ENCODE measurements at regions not wholly inside any gene's neighbourhood (a gene's known extent, or its start where the extent isn't known, plus 50 kb on each side); places are given as distances from the start of the nearest gene placed in this dataset.

DNA sequence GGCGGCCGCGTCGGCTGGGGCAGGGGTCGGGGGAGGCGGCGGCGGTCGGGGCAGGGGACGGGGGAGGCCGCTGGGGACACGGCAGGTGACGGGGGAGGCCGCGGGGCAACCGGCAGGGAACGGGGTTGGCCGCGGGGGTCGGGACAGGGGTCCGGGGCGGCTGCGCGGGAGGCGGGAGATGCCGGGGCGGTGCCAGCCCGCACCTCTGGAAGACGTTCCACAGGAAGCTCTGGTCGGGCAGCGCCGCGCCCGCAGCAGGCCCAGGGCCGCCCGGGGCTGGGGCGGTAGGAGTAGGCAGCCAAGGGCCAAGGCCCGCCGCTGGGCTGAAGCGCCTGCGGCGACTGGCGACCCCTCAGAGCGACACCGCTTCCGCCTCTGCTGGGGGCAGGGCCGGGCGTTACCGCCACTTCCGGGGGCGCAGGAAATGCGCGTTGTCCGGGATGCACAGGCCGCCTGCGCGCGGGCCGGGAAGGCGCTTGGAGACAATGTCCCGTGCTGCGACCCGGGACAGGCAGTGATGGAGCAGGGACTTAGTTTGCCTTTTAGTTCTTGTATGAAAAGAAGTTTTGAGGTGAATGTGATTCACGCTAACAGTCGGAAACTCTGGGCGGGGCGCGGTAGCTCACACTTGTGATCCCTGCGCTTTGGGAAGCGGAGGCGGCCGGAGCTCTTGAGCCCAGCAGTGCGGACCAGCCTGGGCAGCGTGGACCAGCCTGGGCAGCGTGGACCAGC lies 110.0 kb upstream of the LPCAT1 start (continued):
- TF ChIP-seq GFI1 (CRISPR knock-in tag; IDR thresholded peaks at IDR 0.05; ENCODE audit: borderline replicate concordance), result 0 out of 2 replicates have a peak, but pooled peaks have one; percentile 33
- TF ChIP-seq CEBPG (CRISPR knock-in tag; IDR thresholded peaks at IDR 0.05), result no peak
- TF ChIP-seq FOSL1 (CRISPR knock-in tag; IDR thresholded peaks at IDR 0.05; ENCODE audit: borderline replicate concordance), result no peak
- TF ChIP-seq PITX1 (CRISPR knock-in tag; IDR thresholded peaks at IDR 0.05), result peak; percentile 56; the same call in 1 of the 2 replicates
- no peak for TF ChIP-seq ZNF296 (CRISPR knock-in tag; conservative IDR thresholded peaks at IDR 0.05)
- no peak for TF ChIP-seq PHF5A (CRISPR knock-in tag; IDR thresholded peaks at IDR 0.05; ENCODE audit: low read depth, unreplicated experiment)
- TF ChIP-seq, protein P1, sequence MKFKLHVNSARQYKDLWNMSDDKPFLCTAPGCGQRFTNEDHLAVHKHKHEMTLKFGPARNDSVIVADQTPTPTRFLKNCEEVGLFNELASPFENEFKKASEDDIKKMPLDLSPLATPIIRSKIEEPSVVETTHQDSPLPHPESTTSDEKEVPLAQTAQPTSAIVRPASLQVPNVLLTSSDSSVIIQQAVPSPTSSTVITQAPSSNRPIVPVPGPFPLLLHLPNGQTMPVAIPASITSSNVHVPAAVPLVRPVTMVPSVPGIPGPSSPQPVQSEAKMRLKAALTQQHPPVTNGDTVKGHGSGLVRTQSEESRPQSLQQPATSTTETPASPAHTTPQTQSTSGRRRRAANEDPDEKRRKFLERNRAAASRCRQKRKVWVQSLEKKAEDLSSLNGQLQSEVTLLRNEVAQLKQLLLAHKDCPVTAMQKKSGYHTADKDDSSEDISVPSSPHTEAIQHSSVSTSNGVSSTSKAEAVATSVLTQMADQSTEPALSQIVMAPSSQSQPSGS (CRISPR knock-in tag; IDR thresholded peaks at IDR 0.05), result peak; percentile 72; the same call in 1 of the 2 replicates
- TF ChIP-seq NRL (CRISPR knock-in tag; IDR thresholded peaks at IDR 0.05; ENCODE audit: borderline replicate concordance), result peak; percentile 80; the same call in 1 of the 2 replicates
- peak; percentile 20; the same call in 1 of the 2 replicates for TF ChIP-seq RFXAP (CRISPR knock-in tag; IDR thresholded peaks at IDR 0.05; ENCODE audit: borderline replicate concordance)
- TF ChIP-seq TGIF2 (CRISPR knock-in tag; IDR thresholded peaks at IDR 0.05), result peak; percentile 89; the same call in 1 of the 2 replicates
- TF ChIP-seq ZNF256 (CRISPR knock-in tag; conservative IDR thresholded peaks at IDR 0.05), result 0 out of 2 replicates have a peak, but pooled peaks have one; percentile 33
- TF ChIP-seq, protein P2, sequence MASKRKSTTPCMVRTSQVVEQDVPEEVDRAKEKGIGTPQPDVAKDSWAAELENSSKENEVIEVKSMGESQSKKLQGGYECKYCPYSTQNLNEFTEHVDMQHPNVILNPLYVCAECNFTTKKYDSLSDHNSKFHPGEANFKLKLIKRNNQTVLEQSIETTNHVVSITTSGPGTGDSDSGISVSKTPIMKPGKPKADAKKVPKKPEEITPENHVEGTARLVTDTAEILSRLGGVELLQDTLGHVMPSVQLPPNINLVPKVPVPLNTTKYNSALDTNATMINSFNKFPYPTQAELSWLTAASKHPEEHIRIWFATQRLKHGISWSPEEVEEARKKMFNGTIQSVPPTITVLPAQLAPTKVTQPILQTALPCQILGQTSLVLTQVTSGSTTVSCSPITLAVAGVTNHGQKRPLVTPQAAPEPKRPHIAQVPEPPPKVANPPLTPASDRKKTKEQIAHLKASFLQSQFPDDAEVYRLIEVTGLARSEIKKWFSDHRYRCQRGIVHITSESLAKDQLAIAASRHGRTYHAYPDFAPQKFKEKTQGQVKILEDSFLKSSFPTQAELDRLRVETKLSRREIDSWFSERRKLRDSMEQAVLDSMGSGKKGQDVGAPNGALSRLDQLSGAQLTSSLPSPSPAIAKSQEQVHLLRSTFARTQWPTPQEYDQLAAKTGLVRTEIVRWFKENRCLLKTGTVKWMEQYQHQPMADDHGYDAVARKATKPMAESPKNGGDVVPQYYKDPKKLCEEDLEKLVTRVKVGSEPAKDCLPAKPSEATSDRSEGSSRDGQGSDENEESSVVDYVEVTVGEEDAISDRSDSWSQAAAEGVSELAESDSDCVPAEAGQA (IDR thresholded peaks at IDR 0.05; ENCODE audit: low read depth), result peak; percentile 69; the same call in 1 of the 2 replicates
- TF ChIP-seq, protein P2 (CRISPR knock-in tag; IDR thresholded peaks at IDR 0.05; ENCODE audit: borderline replicate concordance), result no peak
- no peak for TF ChIP-seq MAFG (CRISPR knock-in tag; IDR thresholded peaks at IDR 0.05)
- TF ChIP-seq, protein P3, sequence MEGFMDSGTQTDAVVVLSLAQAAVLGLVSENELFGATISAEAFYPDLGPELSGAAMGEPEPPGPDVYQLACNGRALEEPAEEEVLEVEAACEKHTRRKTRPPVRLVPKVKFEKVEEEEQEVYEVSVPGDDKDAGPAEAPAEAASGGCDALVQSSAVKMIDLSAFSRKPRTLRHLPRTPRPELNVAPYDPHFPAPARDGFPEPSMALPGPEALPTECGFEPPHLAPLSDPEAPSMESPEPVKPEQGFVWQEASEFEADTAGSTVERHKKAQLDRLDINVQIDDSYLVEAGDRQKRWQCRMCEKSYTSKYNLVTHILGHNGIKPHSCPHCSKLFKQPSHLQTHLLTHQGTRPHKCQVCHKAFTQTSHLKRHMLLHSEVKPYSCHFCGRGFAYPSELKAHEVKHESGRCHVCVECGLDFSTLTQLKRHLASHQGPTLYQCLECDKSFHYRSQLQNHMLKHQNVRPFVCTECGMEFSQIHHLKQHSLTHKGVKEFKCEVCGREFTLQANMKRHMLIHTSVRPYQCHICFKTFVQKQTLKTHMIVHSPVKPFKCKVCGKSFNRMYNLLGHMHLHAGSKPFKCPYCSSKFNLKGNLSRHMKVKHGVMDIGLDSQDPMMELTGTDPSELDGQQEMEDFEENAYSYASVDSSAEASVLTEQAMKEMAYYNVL (CRISPR knock-in tag; IDR thresholded peaks at IDR 0.05; ENCODE audit: borderline replicate concordance), result peak; percentile 62; the same call in 1 of the 2 replicates
- 0 out of 2 replicates have a peak, but pooled peaks have one; percentile 44 for TF ChIP-seq NFATC3 (CRISPR knock-in tag; IDR thresholded peaks at IDR 0.05)
- no peak for TF ChIP-seq ZEB1 (IDR thresholded peaks at IDR 0.05; ENCODE audit: insufficient replicate concordance, low read depth)
- TF ChIP-seq HNRNPL (IDR thresholded peaks at IDR 0.05; ENCODE audit: low read depth, low read length), result 0 out of 2 replicates have a peak, but pooled peaks have one; percentile 24
- TF ChIP-seq CHD2 (IDR thresholded peaks at IDR 0.05; ENCODE audit: low read depth, low read length), result no peak
- peak; percentile 84 for TF ChIP-seq MED1 (CRISPR knock-in tag; IDR thresholded peaks at IDR 0.05)

All from HepG2 (cell line).